HEK293 (cell line): ENCODE measurements at regions not wholly inside any gene's neighbourhood (a gene's known extent, or its start where the extent isn't known, plus 50 kb on each side); places are given as distances from the start of the nearest gene placed in this dataset.

ENCODE experiments used
- CTCF ChIA-PET: fragments of 350-600 bp; formaldehyde crosslinking; extraction: SDS; loops from one replicate; lab custom pipeline; 2021; ENCODE audit warnings: antibody characterized with exemption; lab: Yijun Ruan, JAX
- POLR2A ChIA-PET: fragments of 300-600 bp; formaldehyde crosslinking; extraction: SDS; loops from one replicate; lab custom pipeline; 2020; ENCODE audit warnings: antibody characterized with exemption, inconsistent platforms; lab: Yijun Ruan, JAX
- H3K27ac ChIP-seq: fragments of 200-500 bp; sonication (Bioruptor generic); 2 replicates; pipeline ENCODE4 v1.5.1; 2014; ENCODE audit warnings: low read depth, low read length, control low read depth, inconsistent platforms; ENCODE audit errors: extremely low read depth
- H3K36me3 ChIP-seq, 2 experiments: fragments of 200-500 bp in 1 of 2; sonication (Bioruptor generic) in 1 of 2; 1 replicate in 1 of 2; 2 replicates in 1 of 2; pipeline ENCODE4 v1.5.1; 2014 to 2017; ENCODE audit warnings: inconsistent platforms in 2 of 2, low read length in 2 of 2; ENCODE audit not compliant: control insufficient read depth in 2 of 2, insufficient read depth in 1 of 2
- H3K4me1 ChIP-seq: fragments of 200-500 bp; sonication (Bioruptor generic); 2 replicates; pipeline ENCODE4 v1.5.1; 2014; ENCODE audit warnings: mild to moderate bottlenecking, low read length, inconsistent platforms; ENCODE audit not compliant: control insufficient read depth, insufficient read depth
- H3K4me3 ChIP-seq: 2 replicates; pipeline ENCODE4 v1.5.1; 2011; ENCODE audit warnings: low read depth, mild to moderate bottlenecking, control low read depth, low read length, moderate library complexity
- H3K9me3 ChIP-seq: fragments of 200-500 bp; sonication (Bioruptor generic); 2 replicates; pipeline ENCODE4 v1.5.1; 2014; ENCODE audit warnings: low read depth, low read length, inconsistent platforms; ENCODE audit not compliant: control insufficient read depth, insufficient read depth
- HIC1 ChIP-seq: fragments of 450-650 bp; formaldehyde crosslinking; IDR thresholded peaks from 2 replicates; pipeline ENCODE4 v1.5.1; 2016; ENCODE audit warnings: missing biosample characterization, missing genetic modification characterization
- KLF16 ChIP-seq: fragments of 450-650 bp; formaldehyde crosslinking; IDR thresholded peaks from 2 replicates; pipeline ENCODE4 v1.5.1; 2017; ENCODE audit warnings: missing biosample characterization, missing genetic modification characterization
- PRDM4 ChIP-seq: fragments of 450-650 bp; formaldehyde crosslinking; IDR thresholded peaks from 2 replicates; pipeline ENCODE4 v1.5.1; 2017; ENCODE audit warnings: missing biosample characterization, missing genetic modification characterization
- RBAK ChIP-seq: fragments of 450-650 bp; formaldehyde crosslinking; IDR thresholded peaks from 2 replicates; pipeline ENCODE4 v1.5.1; 2016; ENCODE audit warnings: missing biosample characterization, missing genetic modification characterization
- ZBTB48 ChIP-seq: fragments of 450-650 bp; formaldehyde crosslinking; IDR thresholded peaks from 2 replicates; pipeline ENCODE4 v1.5.1; 2016; ENCODE audit warnings: missing biosample characterization, missing genetic modification characterization
- ZEB2 ChIP-seq: fragments of 450-650 bp; formaldehyde crosslinking; IDR thresholded peaks from 2 replicates; pipeline ENCODE4 v1.5.1; 2016; ENCODE audit warnings: missing biosample characterization, missing genetic modification characterization
- ZNF112 ChIP-seq: fragments of 450-650 bp; formaldehyde crosslinking; IDR thresholded peaks from 2 replicates; pipeline ENCODE4 v1.5.0; 2017; ENCODE audit warnings: missing biosample characterization, missing genetic modification characterization
- ZNF174 ChIP-seq: fragments of 450-650 bp; formaldehyde crosslinking; IDR thresholded peaks from 2 replicates; pipeline ENCODE4 v1.5.0; 2017; ENCODE audit warnings: missing biosample characterization, mild to moderate bottlenecking, missing genetic modification characterization
- ZNF202 ChIP-seq: fragments of 450-650 bp; formaldehyde crosslinking; IDR thresholded peaks from 2 replicates; pipeline ENCODE4 v1.5.1; 2016; ENCODE audit warnings: missing biosample characterization, missing genetic modification characterization, borderline replicate concordance
- ZNF266 ChIP-seq: fragments of 450-650 bp; formaldehyde crosslinking; IDR thresholded peaks from 2 replicates; pipeline ENCODE4 v1.5.1; 2016; ENCODE audit warnings: missing biosample characterization, missing genetic modification characterization, low read depth
- ZNF292 ChIP-seq: fragments of 450-650 bp; formaldehyde crosslinking; IDR thresholded peaks from 2 replicates; pipeline ENCODE4 v1.5.1; 2016; ENCODE audit warnings: low read depth, missing biosample characterization, missing genetic modification characterization, borderline replicate concordance
- ZNF324 ChIP-seq: fragments of 450-650 bp; formaldehyde crosslinking; IDR thresholded peaks from 2 replicates; pipeline ENCODE4 v1.5.1; 2016; ENCODE audit warnings: missing biosample characterization, missing genetic modification characterization
- ZNF488 ChIP-seq: fragments of 450-650 bp; formaldehyde crosslinking; IDR thresholded peaks from 2 replicates; pipeline ENCODE4 v1.5.1; 2016; ENCODE audit warnings: missing biosample characterization, missing genetic modification characterization
- ZNF510 ChIP-seq: fragments of 450-650 bp; formaldehyde crosslinking; IDR thresholded peaks from 2 replicates; pipeline ENCODE4 v1.5.1; 2018; ENCODE audit warnings: mild to moderate bottlenecking, missing genetic modification characterization, missing biosample characterization; ENCODE audit not compliant: insufficient replicate concordance
- ZNF513 ChIP-seq: fragments of 450-650 bp; IDR thresholded peaks from 2 replicates; pipeline ENCODE4 v1.5.1; 2018; ENCODE audit warnings: missing biosample characterization, missing genetic modification characterization
- ZNF549 ChIP-seq: fragments of 450-650 bp; IDR thresholded peaks from 2 replicates; pipeline ENCODE4 v1.5.1; 2018; ENCODE audit warnings: missing biosample characterization, missing genetic modification characterization, mild to moderate bottlenecking, inconsistent platforms, moderate library complexity
- ZNF658 ChIP-seq: fragments of 450-650 bp; formaldehyde crosslinking; IDR thresholded peaks from 2 replicates; pipeline ENCODE4; 2016; ENCODE audit warnings: missing biosample characterization, missing genetic modification characterization
- ZNF664 ChIP-seq: fragments of 450-650 bp; formaldehyde crosslinking; IDR thresholded peaks from 2 replicates; pipeline ENCODE4 v1.5.1; 2016; ENCODE audit warnings: missing biosample characterization, missing genetic modification characterization
- ZNF776 ChIP-seq: fragments of 450-650 bp; formaldehyde crosslinking; IDR thresholded peaks from 2 replicates; pipeline ENCODE4 v1.5.0; 2017; ENCODE audit warnings: missing biosample characterization, missing genetic modification characterization, borderline replicate concordance
- ZNF830 ChIP-seq: fragments of 450-650 bp; IDR thresholded peaks from 2 replicates; pipeline ENCODE4 v1.5.0; 2018; ENCODE audit warnings: missing biosample characterization, missing genetic modification characterization, low read depth, mild to moderate bottlenecking, moderate library complexity
- ZSCAN16 ChIP-seq: fragments of 450-650 bp; formaldehyde crosslinking; IDR thresholded peaks from 2 replicates; pipeline ENCODE4 v1.5.1; 2016; ENCODE audit warnings: missing biosample characterization, missing genetic modification characterization
- ZSCAN18 ChIP-seq: fragments of 450-650 bp; formaldehyde crosslinking; IDR thresholded peaks from 2 replicates; pipeline ENCODE4 v1.5.1; 2016; ENCODE audit warnings: missing biosample characterization, missing genetic modification characterization
- ZSCAN4 ChIP-seq: fragments of 450-650 bp; formaldehyde crosslinking; IDR thresholded peaks from 2 replicates; pipeline ENCODE4 v1.5.1; 2017; ENCODE audit warnings: missing biosample characterization, missing genetic modification characterization

- TF ChIP-seq ZNF324 (tag by site-specific recombination) (no peak), ZNF266 (tag by site-specific recombination) (no peak), ZSCAN16 (tag by site-specific recombination) (no peak), ZSCAN4 (no peak)
Observed at GRCh38 chr15:94145046-94145445, 86.3 kb upstream of the MCTP2 start (continued).

- CTCF ChIA-PET = interaction anchor here (0.5 kb wide), 1 partner anchor 15 kb away, joined by 5 read pairs; no protein-coding TSS in a partner anchor
Observed at GRCh38 chr15:94141802-94142201, 89.6 kb upstream of the MCTP2 start.

GRCh38 chr15:94135486-94136147, 95.7 kb upstream of the MCTP2 start:
- Histone ChIP-seq H3K4me1 (no peaks in the 10 kb centered on the region), H3K9me3 (no peaks in the 10 kb centered on the region), H3K27ac (no peak overlapping the region), H3K4me3 (no peak overlapping the region), H3K36me3 (no peaks in the 10 kb centered on the region)
- ChIA-PET CTCF (interaction anchor here (1.0 to 3.6 kb wide), 4 partner anchors 16 to 1105 kb away, joined by 3 to 17 read pairs (median 8); no protein-coding TSS in a partner anchor), POLR2A (no interaction called here)
- TF ChIP-seq ZNF510 (tag by site-specific recombination) (no peak), ZNF488 (no peak), ZEB2 (tag by site-specific recombination) (no peak), PRDM4 (no peak), KLF16 (tag by site-specific recombination) (no peak), ZNF112 (tag by site-specific recombination) (no peak), ZNF830 (tag by site-specific recombination) (no peak), ZNF174 (tag by site-specific recombination) (no peak), ZNF513 (tag by site-specific recombination) (no peak), ZNF776 (tag by site-specific recombination) (no peak), HIC1 (tag by site-specific recombination) (no peak), ZNF658 (tag by site-specific recombination) (no peak), ZSCAN18 (tag by site-specific recombination) (no peak), RBAK (no peak), ZNF292 (tag by site-specific recombination) (no peak), ZBTB48 (tag by site-specific recombination) (no peak)

More at GRCh38 chr15:94141802-94142201, 89.6 kb upstream of the MCTP2 start:
- H3K36me3 ChIP-seq = no peaks in the 10 kb centered on the region
- H3K4me1 ChIP-seq = no peaks in the 10 kb centered on the region
- TF ChIP-seq ZNF664 (tag by site-specific recombination) = no peak
- TF ChIP-seq ZNF202 (tag by site-specific recombination) = no peak
- TF ChIP-seq ZNF549 = no peak
- no peak overlapping the region for H3K4me3 ChIP-seq
- POLR2A ChIA-PET = no interaction called here
- no peaks in the 10 kb centered on the region for H3K9me3 ChIP-seq
- H3K27ac ChIP-seq = no peak overlapping the region
